K562 (cell line): ENCODE measurements at regions not wholly inside any gene's neighbourhood (a gene's known extent, or its start where the extent isn't known, plus 50 kb on each side); places are given as distances from the start of the nearest gene placed in this dataset.
A peak's percentile ranks its signal among the peaks of the same experiment; 100 is the strongest.

Experiments
- C11orf30 ChIP-seq: fragments of 450-650 bp; IDR thresholded peaks from 2 replicates; pipeline ENCODE4 v1.6.1; 2016; ENCODE audit warnings: low read depth, mild to moderate bottlenecking
- CBX5 ChIP-seq: IDR thresholded peaks from 2 replicates; pipeline ENCODE4 v1.6.1; 2014; ENCODE audit warnings: low read depth, borderline replicate concordance
- CHD1 ChIP-seq: fragments of 200-600 bp; sonication (generic); IDR thresholded peaks from one replicate; pipeline ENCODE4 v1.6.1; 2012; ENCODE audit warnings: mild to moderate bottlenecking, moderate library complexity, low read length, inconsistent platforms
- DDX20 ChIP-seq: fragments of 450-650 bp; IDR thresholded peaks from 2 replicates; pipeline ENCODE4 v1.6.1; 2016; ENCODE audit warnings: missing genetic modification characterization, low read depth, mild to moderate bottlenecking, missing compliant biosample characterization, moderate library complexity
- ETV1 ChIP-seq: fragments of 450-650 bp; conservative IDR thresholded peaks from 2 replicates; pipeline ENCODE4 v1.6.1; 2016; ENCODE audit warnings: missing genetic modification characterization, control low read depth, low read depth, missing compliant biosample characterization
- ETV6 ChIP-seq, 3 experiments: fragments of 150-350 bp in 1 of 3; sonication (generic) in 1 of 3; formaldehyde crosslinking in 1 of 3; IDR thresholded peaks; 2 replicates each; pipeline versions ENCODE4 v1.6.1 to v1.8.0; 2014 to 2022; ENCODE audit warnings: borderline replicate concordance in 2 of 3, low read depth in 2 of 3, antibody characterized with exemption in 1 of 3, low read length in 1 of 3, mild to moderate bottlenecking in 1 of 3, missing genetic modification reagents in 1 of 3
- FOS ChIP-seq: IDR thresholded peaks from 3 replicates; pipeline ENCODE4 v1.6.1; 2011; ENCODE audit not compliant: insufficient read length; ENCODE audit errors: extremely low read depth
- FOXA1 ChIP-seq: fragments of 450-650 bp; IDR thresholded peaks from 2 replicates; pipeline ENCODE4 v1.6.1; 2016; ENCODE audit warnings: mild to moderate bottlenecking, borderline replicate concordance
- FOXO4 ChIP-seq: fragments of 450-650 bp; formaldehyde crosslinking; IDR thresholded peaks from 2 replicates; pipeline ENCODE4 v1.4.0; 2020; ENCODE audit warnings: mild to moderate bottlenecking, moderate library complexity
- HNRNPK ChIP-seq: fragments of 200-400 bp; formaldehyde crosslinking; IDR thresholded peaks from one replicate; pipeline ENCODE4 v1.6.1; 2018; ENCODE audit warnings: mild to moderate bottlenecking, low read depth, low read length; ENCODE audit not compliant: poor library complexity, severe bottlenecking
- KHSRP ChIP-seq: fragments of 450-650 bp; IDR thresholded peaks from 2 replicates; pipeline ENCODE4 v1.6.1; 2017
- KLF6 ChIP-seq: fragments of 250-450 bp; sonication (Bioruptor Pico); IDR thresholded peaks from 2 replicates; pipeline ENCODE4 v1.4.0; 2020; ENCODE audit warnings: mild to moderate bottlenecking, moderate library complexity, borderline replicate concordance
- MXD1 ChIP-seq: fragments of 250-450 bp; sonication (Bioruptor Pico); IDR thresholded peaks from 2 replicates; pipeline ENCODE4 v1.8.0; 2021; ENCODE audit warnings: borderline replicate concordance, mild to moderate bottlenecking, moderate library complexity; ENCODE audit not compliant: poor library complexity, severe bottlenecking
- PML ChIP-seq: IDR thresholded peaks from 2 replicates; pipeline ENCODE4 v1.6.1; 2012; ENCODE audit warnings: low read length, inconsistent platforms
- SNAPC5 ChIP-seq: fragments of 250-450 bp; sonication (Bioruptor Pico); IDR thresholded peaks from 2 replicates; pipeline ENCODE4 v1.8.0; 2021; ENCODE audit warnings: moderate library complexity, mild to moderate bottlenecking, inconsistent platforms
- SUPT5H ChIP-seq: fragments of 450-650 bp; IDR thresholded peaks from 2 replicates; pipeline ENCODE4 v1.6.1; 2016
- TAF7 ChIP-seq: fragments of 450-650 bp; IDR thresholded peaks from 2 replicates; pipeline ENCODE4 v1.6.1; 2016; ENCODE audit warnings: missing genetic modification characterization, missing compliant biosample characterization
- TSC22D4 ChIP-seq: fragments of 450-650 bp; IDR thresholded peaks from 2 replicates; pipeline ENCODE4 v1.6.1; 2016; ENCODE audit warnings: missing genetic modification characterization, missing biosample characterization, control low read depth
- VEZF1 ChIP-seq: fragments of 200-800 bp; sonication (Bioruptor generic); IDR thresholded peaks from 2 replicates; pipeline ENCODE4 v1.6.1; 2017; ENCODE audit warnings: missing genetic modification characterization, missing compliant biosample characterization
- ZNF239 ChIP-seq: fragments of 250-450 bp; sonication (Bioruptor Pico); IDR thresholded peaks from 2 replicates; pipeline ENCODE4 v1.4.0; 2020; ENCODE audit warnings: mild to moderate bottlenecking
- ZNF79 ChIP-seq: fragments of 250-450 bp; sonication (Bioruptor Pico); IDR thresholded peaks from 2 replicates; pipeline ENCODE4 v1.4.0; 2020; ENCODE audit warnings: low read depth, mild to moderate bottlenecking, moderate library complexity

GRCh38 chr6:27133281-27134227 lies 113.9 kb upstream of the PRSS16 start (continued):
- no peak for TF ChIP-seq FOS
- TF ChIP-seq FOXO4 (CRISPR knock-in tag) = peak; percentile 88; the same call in 1 of the 2 replicates
- peak; percentile 87 for TF ChIP-seq HNRNPK
- no peak for TF ChIP-seq C11orf30
- TF ChIP-seq VEZF1 (CRISPR knock-in tag) = no peak; the same call in none of the 2 replicates
- no peak for TF ChIP-seq SNAPC5 (CRISPR knock-in tag)
- no peak for TF ChIP-seq KHSRP
- no peak for TF ChIP-seq FOXA1
- TF ChIP-seq CBX5 = no peak; the same call in 1 of the 2 replicates
- peak in 1 of 2 experiments; percentile 80; a peak in 1 of 4 replicates for TF ChIP-seq ETV6 (IDR thresholded peaks at IDR 0.05; ENCODE audit: borderline replicate concordance in 1 of 2, low read depth in 2 of 2, low read length in 1 of 2)
- TF ChIP-seq ETV6 (CRISPR knock-in tag; IDR thresholded peaks at IDR 0.05; ENCODE audit: borderline replicate concordance) = peak; percentile 94; the same call in 1 of the 2 replicates
- TF ChIP-seq TAF7 (tag) = 0 out of 2 replicates have a peak, but pooled peaks have one; percentile 29
- TF ChIP-seq TSC22D4 = no peak
- peak; percentile 33; the same call in 1 of the 2 replicates for TF ChIP-seq KLF6
- TF ChIP-seq MXD1 (CRISPR knock-in tag) = peak; percentile 61
- TF ChIP-seq SUPT5H = peak; percentile 83
- TF ChIP-seq ZNF79 = no peak
- TF ChIP-seq ZNF239 (CRISPR knock-in tag) = no peak; the same call in 1 of the 2 replicates
- peak; percentile 98 for TF ChIP-seq CHD1
- no peak for TF ChIP-seq ETV1
- no peak for TF ChIP-seq DDX20
- peak; percentile 20 for TF ChIP-seq PML
